ENCODE measurements at regions not wholly inside any gene's neighbourhood (a gene's known extent, or its start where the extent isn't known, plus 50 kb on each side); places are given as distances from the start of the nearest gene placed in this dataset.

DNA sequence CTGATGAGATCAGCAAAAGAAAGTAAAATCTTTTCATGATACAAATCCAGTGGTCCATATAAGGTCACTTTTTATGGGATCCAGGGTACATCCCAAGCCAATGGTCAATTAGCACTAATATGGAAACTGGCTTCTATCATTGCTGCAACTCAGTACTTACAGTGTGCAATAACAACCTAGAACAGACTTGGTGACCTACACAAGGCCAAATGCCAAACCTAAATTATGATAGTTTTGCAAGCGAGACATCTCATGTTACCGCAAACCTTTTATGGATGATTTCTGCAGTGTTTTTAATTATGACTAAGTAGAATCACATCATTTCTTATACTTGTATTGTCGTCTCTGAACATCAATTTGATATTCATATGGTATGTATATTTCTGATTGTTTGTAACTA is 583.5 kb upstream of the SEMA3D start:
- TF ChIP-seq, protein P1, sequence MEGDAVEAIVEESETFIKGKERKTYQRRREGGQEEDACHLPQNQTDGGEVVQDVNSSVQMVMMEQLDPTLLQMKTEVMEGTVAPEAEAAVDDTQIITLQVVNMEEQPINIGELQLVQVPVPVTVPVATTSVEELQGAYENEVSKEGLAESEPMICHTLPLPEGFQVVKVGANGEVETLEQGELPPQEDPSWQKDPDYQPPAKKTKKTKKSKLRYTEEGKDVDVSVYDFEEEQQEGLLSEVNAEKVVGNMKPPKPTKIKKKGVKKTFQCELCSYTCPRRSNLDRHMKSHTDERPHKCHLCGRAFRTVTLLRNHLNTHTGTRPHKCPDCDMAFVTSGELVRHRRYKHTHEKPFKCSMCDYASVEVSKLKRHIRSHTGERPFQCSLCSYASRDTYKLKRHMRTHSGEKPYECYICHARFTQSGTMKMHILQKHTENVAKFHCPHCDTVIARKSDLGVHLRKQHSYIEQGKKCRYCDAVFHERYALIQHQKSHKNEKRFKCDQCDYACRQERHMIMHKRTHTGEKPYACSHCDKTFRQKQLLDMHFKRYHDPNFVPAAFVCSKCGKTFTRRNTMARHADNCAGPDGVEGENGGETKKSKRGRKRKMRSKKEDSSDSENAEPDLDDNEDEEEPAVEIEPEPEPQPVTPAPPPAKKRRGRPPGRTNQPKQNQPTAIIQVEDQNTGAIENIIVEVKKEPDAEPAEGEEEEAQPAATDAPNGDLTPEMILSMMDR (IDR thresholded peaks at IDR 0.05; ENCODE audit: low read depth, low read length) = no peak
- peaks cover 5% of the 10 kb centered on the region for H3K9me3 ChIP-seq (ENCODE audit: severe bottlenecking)
- DNase-seq = no peak
- H3K27ac ChIP-seq = no peak overlapping the region
- no peaks in the 10 kb centered on the region for H3K27me3 ChIP-seq (ENCODE audit: insufficient read depth, low read depth, severe bottlenecking)
- H3K4me3 ChIP-seq (ENCODE audit: low read depth, low read length) = no peak overlapping the region
- H3K36me3 ChIP-seq = no peaks in the 10 kb centered on the region

DNA sequence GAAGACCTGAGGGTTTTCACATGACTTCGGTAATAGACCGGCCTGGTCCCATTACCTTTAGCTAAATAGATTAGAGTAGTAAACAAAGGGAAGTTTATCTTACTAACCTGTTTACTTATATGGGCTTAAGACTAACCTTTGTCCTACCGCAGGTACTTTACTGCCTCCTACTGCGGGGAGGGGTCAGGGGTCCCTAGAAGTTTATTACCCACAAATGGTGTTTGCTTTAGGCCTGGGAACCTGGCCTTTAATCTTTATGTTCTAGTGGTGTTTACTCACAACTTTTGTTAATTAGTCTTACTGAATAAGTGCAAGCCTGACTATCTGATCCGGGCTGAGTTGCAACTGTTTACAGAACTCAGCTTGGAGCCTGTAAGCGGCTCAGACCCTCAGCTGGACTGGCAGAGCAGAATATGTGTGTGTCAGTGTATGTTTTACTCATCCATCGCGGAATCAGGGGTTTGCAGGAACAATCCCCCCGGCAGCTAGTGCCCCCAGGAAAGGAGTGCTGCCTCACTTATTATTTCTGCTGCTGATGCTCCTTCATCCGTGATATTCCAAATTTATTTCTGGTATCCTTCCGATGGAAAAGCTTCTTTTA is 578.9 kb upstream of the SEMA3D start:
- H3K36me3 ChIP-seq = no peaks in the 10 kb centered on the region
- H3K9me3 ChIP-seq (ENCODE audit: severe bottlenecking) = peaks cover 5% of the 10 kb centered on the region
- TF ChIP-seq, protein P1 (IDR thresholded peaks at IDR 0.05; ENCODE audit: low read depth, low read length) = no peak
- H3K27me3 ChIP-seq (ENCODE audit: insufficient read depth, low read depth, severe bottlenecking) = no peaks in the 10 kb centered on the region
- H3K27ac ChIP-seq = no peak overlapping the region
- H3K4me3 ChIP-seq (ENCODE audit: low read depth, low read length) = no peak overlapping the region
- no peak for DNase-seq

DNA sequence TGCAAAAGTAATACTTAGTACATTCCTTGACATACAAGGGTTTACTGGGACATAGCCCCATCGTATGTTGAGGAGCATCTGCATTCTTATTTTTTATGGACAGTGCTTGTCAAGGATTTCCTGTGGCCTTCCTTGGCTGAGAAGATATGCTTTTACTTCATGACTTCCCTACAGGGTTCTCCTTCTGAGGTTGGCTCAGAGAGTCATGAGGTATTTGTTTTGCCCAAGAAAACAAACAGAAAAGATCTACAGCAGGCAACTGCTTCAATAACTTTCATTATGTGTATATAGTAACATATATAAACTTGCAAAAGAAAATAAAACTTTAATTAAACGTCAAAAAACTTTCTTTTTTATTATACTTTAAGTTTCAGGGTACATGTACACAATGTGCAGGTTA is 577.2 kb upstream of the SEMA3D start:
- DNase-seq = no peak
- Histone ChIP-seq H3K4me3 (ENCODE audit: low read depth, low read length) (no peak overlapping the region), H3K27me3 (ENCODE audit: insufficient read depth, low read depth, severe bottlenecking) (no peaks in the 10 kb centered on the region), H3K36me3 (no peaks in the 10 kb centered on the region), H3K9me3 (ENCODE audit: severe bottlenecking) (peaks cover 5% of the 10 kb centered on the region), H3K27ac (no peak overlapping the region)
- TF ChIP-seq, protein P1 (IDR thresholded peaks at IDR 0.05; ENCODE audit: low read depth, low read length) = no peak

DNA sequence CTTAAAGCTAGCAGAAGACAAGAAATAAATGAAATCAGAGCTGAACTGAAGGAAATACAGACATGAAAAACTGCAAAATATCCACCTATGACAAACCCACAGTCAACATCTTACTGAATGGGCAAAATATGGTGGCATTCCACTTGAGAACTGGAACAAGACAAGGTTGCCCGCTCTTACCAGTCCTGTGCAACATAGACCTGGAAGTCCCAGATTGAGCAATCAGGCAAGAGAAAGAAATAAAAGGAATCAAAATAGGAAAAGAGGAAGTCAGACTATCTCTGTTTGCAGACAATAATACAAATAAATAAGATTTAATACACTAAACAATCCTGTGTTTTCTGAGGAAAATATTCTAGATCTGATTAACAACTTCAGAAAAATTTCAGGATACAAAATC is 570.5 kb upstream of the SEMA3D start:
- H3K36me3 ChIP-seq = no peaks in the 10 kb centered on the region
- no peak overlapping the region for H3K27ac ChIP-seq
- H3K9me3 ChIP-seq (ENCODE audit: severe bottlenecking) = no peaks in the 10 kb centered on the region
- no peak for DNase-seq
- TF ChIP-seq, protein P1 (IDR thresholded peaks at IDR 0.05; ENCODE audit: low read depth, low read length) = no peak
- no peaks in the 10 kb centered on the region for H3K27me3 ChIP-seq (ENCODE audit: insufficient read depth, low read depth, severe bottlenecking)
- no peak overlapping the region for H3K4me3 ChIP-seq (ENCODE audit: low read depth, low read length)

DNA sequence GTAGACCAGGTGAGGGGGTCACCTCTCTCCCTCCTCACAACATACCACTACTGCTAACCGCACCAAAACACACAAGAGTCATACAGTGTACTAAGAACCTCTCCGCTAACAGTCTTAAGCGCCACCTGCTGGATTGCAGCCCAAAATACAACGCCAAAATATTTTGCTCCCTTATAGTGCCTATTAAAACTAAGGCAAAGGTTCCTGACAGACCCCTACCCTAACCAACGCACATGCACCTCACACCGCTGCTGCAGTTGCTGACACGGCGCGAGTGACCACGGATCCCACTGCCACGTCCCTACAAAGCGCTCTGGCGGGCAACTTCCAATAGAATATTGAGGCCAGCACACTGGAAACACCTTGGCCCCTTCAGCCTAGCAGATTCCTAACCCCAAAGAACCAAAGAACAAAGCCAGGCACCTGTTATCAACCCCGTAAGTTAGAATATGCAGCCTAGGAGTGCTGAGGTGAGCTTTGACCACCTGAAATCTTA is 563.6 kb upstream of the SEMA3D start:
- DNase-seq = peak; percentile 56
- no peaks in the 10 kb centered on the region for H3K36me3 ChIP-seq
- no peaks in the 10 kb centered on the region for H3K27me3 ChIP-seq (ENCODE audit: insufficient read depth, low read depth, severe bottlenecking)
- no peak overlapping the region for H3K27ac ChIP-seq
- TF ChIP-seq, protein P1 (IDR thresholded peaks at IDR 0.05; ENCODE audit: low read depth, low read length) = peak; percentile 76
- H3K9me3 ChIP-seq (ENCODE audit: severe bottlenecking) = no peaks in the 10 kb centered on the region
- no peak overlapping the region for H3K4me3 ChIP-seq (ENCODE audit: low read depth, low read length)
